H1 (cell line): ENCODE measurements at regions not wholly inside any gene's neighbourhood (a gene's known extent, or its start where the extent isn't known, plus 50 kb on each side); places are given as distances from the start of the nearest gene placed in this dataset.

ENCODE experiments used
- ASH2L ChIP-seq: fragments of 200-600, 300-600 bp; sonication (generic); IDR thresholded peaks from one replicate; pipeline ENCODE4 v1.7.1; 2017; ENCODE audit warnings: low read length
- CBX8 ChIP-seq: fragments of 300-800, 300-1000 bp; sonication (generic); IDR thresholded peaks from 2 replicates; pipeline ENCODE4 v1.7.1; 2016; ENCODE audit warnings: low read depth, low read length, borderline replicate concordance

- TF ChIP-seq CBX8 (no peak), ASH2L (no peak)
- TF ChIP-seq, all 59 proteins: peak for 0
Measured at GRCh38 chr2:8334866-8335325, 347.0 kb upstream of the ID2 start (continued).
